Breast epithelium (tissue), 4 donors: ENCODE measurements at regions not wholly inside any gene's neighbourhood (a gene's known extent, or its start where the extent isn't known, plus 50 kb on each side); places are given as distances from the start of the nearest gene placed in this dataset.

Source experiments
- DNase-seq, 2 donors: peaks; one replicate each; pipeline ENCODE4 v3.0.0-alpha.2; 2019; ENCODE audit warnings: low spot score in 2 of 2
- H3K27ac ChIP-seq, 2 donors: fragments of 200-600 bp; sonication (generic) in 1 of 2; one replicate each; pipeline ENCODE4 v1.5.1; 2016 to 2019; ENCODE audit warnings: mild to moderate bottlenecking in 1 of 2
- H3K27me3 ChIP-seq, 2 donors: fragments of 200-600 bp; sonication (generic) in 1 of 2; one replicate each; pipeline versions ENCODE4 v1.5.1 to v1.6.0; 2017 to 2019; ENCODE audit warnings: control low read depth in 1 of 2, mild to moderate bottlenecking in 1 of 2
- H3K36me3 ChIP-seq: fragments of 200-600 bp; one replicate; pipeline ENCODE4 v1.5.1; 2019
- H3K4me1 ChIP-seq, 2 donors: fragments of 200-600 bp; sonication (generic); one replicate each; pipeline ENCODE4 v1.5.1; 2016 to 2019; ENCODE audit warnings: control low read depth in 1 of 2
- H3K4me3 ChIP-seq, 3 donors: fragments of 200-600 bp; sonication (generic); 1 replicate in 2 of 3; 2 replicates in 1 of 3; pipeline ENCODE4 v1.5.1; 2016 to 2019; ENCODE audit warnings: mild to moderate bottlenecking in 3 of 3, moderate library complexity in 2 of 3
- H3K9me3 ChIP-seq, 2 donors: fragments of 200-600 bp; sonication (generic) in 1 of 2; one replicate each; pipeline ENCODE4 v1.5.1; 2016 to 2019; ENCODE audit warnings: control low read depth in 1 of 2
- CTCF ChIP-seq, 3 donors: fragments of 450-650 bp; IDR thresholded peaks; one replicate each; pipeline ENCODE4 v1.5.1; 2016 to 2017; ENCODE audit warnings: antibody characterized with exemption in 3 of 3, mild to moderate bottlenecking in 3 of 3, moderate library complexity in 3 of 3
- POLR2A ChIP-seq: fragments of 450-650 bp; IDR thresholded peaks from one replicate; pipeline ENCODE4 v1.6.1; 2016; ENCODE audit warnings: antibody characterized with exemption, mild to moderate bottlenecking, moderate library complexity
- POLR2AphosphoS5 ChIP-seq, 3 donors: sonication (generic); formaldehyde crosslinking; IDR thresholded peaks; one replicate each; pipeline ENCODE4 v1.6.1; 2017; ENCODE audit warnings: antibody characterized with exemption in 3 of 3
- intact Hi-C: fragments of 100-400 bp; cut with DNase I; formaldehyde crosslinking; loops from one replicate; pipeline ENCODE4 v1.15.1; 2023; ENCODE audit warnings: low total_unique reads

- no peak overlapping the region for H3K27ac ChIP-seq
- DNase-seq: no peak
- no peaks in the 10 kb centered on the region for H3K9me3 ChIP-seq
- H3K4me1 ChIP-seq: no peaks in the 10 kb centered on the region
- TF ChIP-seq CTCF (IDR thresholded peaks at IDR 0.05) (no peak), POLR2A (no peak), POLR2AphosphoS5 (IDR thresholded peaks at IDR 0.05) (no peak)
- H3K27me3 ChIP-seq: no peaks in the 10 kb centered on the region
- no peak overlapping the region for H3K4me3 ChIP-seq
- H3K36me3 ChIP-seq: no peaks in the 10 kb centered on the region
- intact Hi-C loops: no loop called here
Observed at GRCh38 chr6:93749191-93749590, 329.8 kb upstream of the EPHA7 start.

- no peak for DNase-seq
- TF ChIP-seq CTCF (IDR thresholded peaks at IDR 0.05) (no peak), POLR2A (no peak), POLR2AphosphoS5 (IDR thresholded peaks at IDR 0.05) (no peak)
- no peaks in the 10 kb centered on the region for H3K27me3 ChIP-seq
- H3K36me3 ChIP-seq: no peaks in the 10 kb centered on the region
- H3K9me3 ChIP-seq: no peaks in the 10 kb centered on the region
- intact Hi-C loops: no loop called here
- no peak overlapping the region for H3K27ac ChIP-seq
- H3K4me1 ChIP-seq: no peaks in the 10 kb centered on the region
- H3K4me3 ChIP-seq: no peak overlapping the region
Observed at GRCh38 chr6:93746892-93747291, 327.5 kb upstream of the EPHA7 start.

GRCh38 chr6:93745306-93745705 is 325.9 kb upstream of the EPHA7 start:
- H3K4me1 ChIP-seq: no peaks in the 10 kb centered on the region
- TF ChIP-seq CTCF (IDR thresholded peaks at IDR 0.05) (no peak), POLR2A (no peak), POLR2AphosphoS5 (IDR thresholded peaks at IDR 0.05) (no peak)
- H3K36me3 ChIP-seq: no peaks in the 10 kb centered on the region
- H3K9me3 ChIP-seq: no peaks in the 10 kb centered on the region
- DNase-seq: no peak
- H3K4me3 ChIP-seq: no peak overlapping the region
- H3K27me3 ChIP-seq: no peaks in the 10 kb centered on the region
- H3K27ac ChIP-seq: no peak overlapping the region
- intact Hi-C loops: no loop called here

- Histone ChIP-seq H3K4me3 (no peak overlapping the region), H3K27ac (no peak overlapping the region), H3K36me3 (no peaks in the 10 kb centered on the region), H3K4me1 (no peaks in the 10 kb centered on the region), H3K9me3 (no peaks in the 10 kb centered on the region), H3K27me3 (no peaks in the 10 kb centered on the region)
- TF ChIP-seq POLR2AphosphoS5 (IDR thresholded peaks at IDR 0.05) (no peak), POLR2A (no peak)
- intact Hi-C loops: no loop called here
- no peak for DNase-seq
Observed at GRCh38 chr6:93735099-93735498, 315.7 kb upstream of the EPHA7 start.

GRCh38 chr6:93731306-93731705 is 311.9 kb upstream of the EPHA7 start:
- no peak overlapping the region for H3K4me3 ChIP-seq
- intact Hi-C loops: no loop called here
- H3K27ac ChIP-seq: no peak overlapping the region

More at GRCh38 chr6:93731306-93731705, 311.9 kb upstream of the EPHA7 start:
- no peaks in the 10 kb centered on the region for H3K27me3 ChIP-seq
- no peaks in the 10 kb centered on the region for H3K4me1 ChIP-seq
- no peaks in the 10 kb centered on the region for H3K9me3 ChIP-seq
- no peaks in the 10 kb centered on the region for H3K36me3 ChIP-seq
- DNase-seq: no peak
- TF ChIP-seq CTCF (IDR thresholded peaks at IDR 0.05) (no peak), POLR2AphosphoS5 (IDR thresholded peaks at IDR 0.05) (no peak), POLR2A (no peak)
